HG03175 (cell line): ENCODE measurements at regions not wholly inside any gene's neighbourhood (a gene's known extent, or its start where the extent isn't known, plus 50 kb on each side); places are given as distances from the start of the nearest gene placed in this dataset.

Experiments used
- ATAC-seq: cut with Tn5 transposase; IDR thresholded peaks from one replicate; pipeline ENCODE4 v1.9.1; 2021; ENCODE audit warnings: mild to moderate bottlenecking, moderate library complexity; ENCODE audit not compliant: unreplicated experiment

- ATAC-seq: no peak
These were observed 93.7 kb upstream of the RGMA start for GRCh38 chr15:93182703-93183205.

- no peak for ATAC-seq
These were observed 91.6 kb upstream of the RGMA start for GRCh38 chr15:93180656-93181055.

- no peak for ATAC-seq
These were observed 91.1 kb upstream of the RGMA start for GRCh38 chr15:93180128-93180527.

GRCh38 chr15:93179700-93180102, 90.7 kb upstream of the RGMA start:
- ATAC-seq: no peak

GRCh38 chr15:93179072-93179471, 90.1 kb upstream of the RGMA start:
- ATAC-seq: no peak

- ATAC-seq: no peak
These were observed 89.4 kb upstream of the RGMA start for GRCh38 chr15:93178371-93178770.

GRCh38 chr15:93176065-93176464, 87.1 kb upstream of the RGMA start:
- ATAC-seq: no peak

- no peak for ATAC-seq
These were observed 85.8 kb upstream of the RGMA start for GRCh38 chr15:93174836-93175235.

GRCh38 chr15:93173369-93173768, 84.4 kb upstream of the RGMA start:
- ATAC-seq: no peak

GRCh38 chr15:93171476-93171875, 82.5 kb upstream of the RGMA start:
- no peak for ATAC-seq

GRCh38 chr15:93170329-93170728, 81.3 kb upstream of the RGMA start:
- ATAC-seq: no peak

- ATAC-seq: no peak
These were observed 79.9 kb upstream of the RGMA start for GRCh38 chr15:93168910-93169309.

- ATAC-seq: no peak
These were observed 78.3 kb upstream of the RGMA start for GRCh38 chr15:93167291-93167690.

GRCh38 chr15:93166675-93167074, 77.7 kb upstream of the RGMA start:
- no peak for ATAC-seq

- no peak for ATAC-seq
These were observed 76.9 kb upstream of the RGMA start for GRCh38 chr15:93165734-93166470.

- no peak for ATAC-seq
These were observed 75.4 kb upstream of the RGMA start for GRCh38 chr15:93164409-93164808.

GRCh38 chr15:93162560-93162959, 73.5 kb upstream of the RGMA start:
- ATAC-seq: no peak

GRCh38 chr15:93159930-93160329, 70.9 kb upstream of the RGMA start:
- ATAC-seq: no peak

GRCh38 chr15:93158097-93158900, 69.3 kb upstream of the RGMA start:
- ATAC-seq: no peak

GRCh38 chr15:93154666-93155065, 65.7 kb upstream of the RGMA start:
- ATAC-seq: no peak

GRCh38 chr15:93152951-93153350, 63.9 kb upstream of the RGMA start:
- no peak for ATAC-seq

GRCh38 chr15:93152360-93152759, 63.3 kb upstream of the RGMA start:
- no peak for ATAC-seq
